Stimulated activated CD8-positive, alpha-beta memory T cell treated with anti-CD3 and anti-CD28 coated beads, Interleukin-4, amount 100 ng/mL, for 24 hours (primary cell): ENCODE measurements at regions not wholly inside any gene's neighbourhood (a gene's known extent, or its start where the extent isn't known, plus 50 kb on each side); places are given as distances from the start of the nearest gene placed in this dataset.

Experiments used
- DNase-seq: peaks from one replicate; pipeline ENCODE4 v3.0.0-alpha.2; 2020; ENCODE audit warnings: low read depth

DNA sequence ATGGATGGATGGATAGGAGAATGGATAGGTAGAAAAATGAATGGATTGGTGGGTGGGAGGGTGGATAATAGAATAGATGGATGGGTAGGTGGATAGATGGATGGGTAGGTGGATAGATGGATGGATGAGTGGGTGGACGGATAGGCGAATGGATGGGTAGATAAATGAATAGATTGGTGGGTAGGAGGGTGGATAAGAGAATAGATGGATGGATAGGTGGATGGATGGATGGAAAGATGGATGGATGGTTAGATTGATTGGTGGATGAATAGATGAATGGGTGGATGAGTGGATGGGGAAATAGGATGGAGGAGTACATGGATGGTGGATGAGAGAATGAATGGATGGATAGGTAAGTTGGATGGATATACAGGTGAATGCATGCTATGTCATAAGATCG is 110.5 kb downstream of the CEBPB start:
- DNase-seq = no peak

DNA sequence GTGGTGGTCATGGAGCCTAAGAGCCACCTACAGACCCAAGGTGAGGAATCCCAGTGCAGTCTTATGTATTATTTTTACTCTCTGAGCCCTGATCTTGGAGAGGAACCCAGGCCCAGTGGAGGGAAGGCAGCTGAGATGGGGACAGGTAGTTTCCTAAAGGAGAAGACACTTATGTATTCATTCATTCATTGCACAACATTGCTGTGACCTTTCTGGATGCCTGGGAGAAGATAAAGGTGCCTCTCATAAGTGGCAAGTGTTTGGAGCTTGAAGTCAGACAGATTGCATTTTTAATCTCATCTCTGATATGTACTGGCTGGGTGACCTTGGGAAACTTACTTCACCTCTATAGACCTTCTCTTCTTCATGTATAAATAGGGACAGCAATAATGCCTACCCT is 111.1 kb downstream of the CEBPB start:
- DNase-seq = no peak

DNA sequence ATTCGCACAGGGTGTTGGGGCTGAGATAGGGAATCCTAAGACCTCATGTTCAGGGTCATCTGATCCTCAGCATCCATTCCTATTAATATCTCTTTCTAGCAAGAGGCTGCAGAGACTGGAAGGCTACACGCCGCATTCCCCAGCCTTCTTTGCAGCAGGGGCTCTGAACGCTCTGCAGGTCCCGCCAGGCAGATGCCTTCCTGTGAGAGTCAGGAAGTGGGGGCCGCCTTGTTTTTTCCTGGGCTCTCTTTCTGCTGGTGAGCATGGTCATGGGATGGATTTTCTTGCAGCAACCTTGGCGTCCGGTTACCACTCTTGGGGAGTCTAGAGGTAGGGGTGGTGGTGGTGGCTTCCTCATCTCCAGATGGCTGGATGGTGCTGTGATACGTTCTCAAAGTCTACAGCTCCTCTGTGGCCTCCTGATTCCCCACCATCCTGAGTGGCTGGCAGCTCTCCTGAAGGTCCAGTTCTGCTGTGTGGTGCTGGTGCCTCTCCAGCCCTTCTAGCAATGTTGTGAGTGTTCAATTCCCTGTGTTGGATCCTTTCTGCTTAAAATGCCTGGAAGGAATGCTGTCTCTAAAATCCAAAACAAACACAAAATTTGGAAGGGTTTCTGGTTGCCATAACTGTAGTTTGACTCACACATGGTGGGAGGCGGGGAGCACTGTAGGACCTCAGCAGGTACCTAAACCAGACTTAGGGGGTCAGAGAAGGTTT is 111.9 kb downstream of the CEBPB start:
- DNase-seq = no peak

DNA sequence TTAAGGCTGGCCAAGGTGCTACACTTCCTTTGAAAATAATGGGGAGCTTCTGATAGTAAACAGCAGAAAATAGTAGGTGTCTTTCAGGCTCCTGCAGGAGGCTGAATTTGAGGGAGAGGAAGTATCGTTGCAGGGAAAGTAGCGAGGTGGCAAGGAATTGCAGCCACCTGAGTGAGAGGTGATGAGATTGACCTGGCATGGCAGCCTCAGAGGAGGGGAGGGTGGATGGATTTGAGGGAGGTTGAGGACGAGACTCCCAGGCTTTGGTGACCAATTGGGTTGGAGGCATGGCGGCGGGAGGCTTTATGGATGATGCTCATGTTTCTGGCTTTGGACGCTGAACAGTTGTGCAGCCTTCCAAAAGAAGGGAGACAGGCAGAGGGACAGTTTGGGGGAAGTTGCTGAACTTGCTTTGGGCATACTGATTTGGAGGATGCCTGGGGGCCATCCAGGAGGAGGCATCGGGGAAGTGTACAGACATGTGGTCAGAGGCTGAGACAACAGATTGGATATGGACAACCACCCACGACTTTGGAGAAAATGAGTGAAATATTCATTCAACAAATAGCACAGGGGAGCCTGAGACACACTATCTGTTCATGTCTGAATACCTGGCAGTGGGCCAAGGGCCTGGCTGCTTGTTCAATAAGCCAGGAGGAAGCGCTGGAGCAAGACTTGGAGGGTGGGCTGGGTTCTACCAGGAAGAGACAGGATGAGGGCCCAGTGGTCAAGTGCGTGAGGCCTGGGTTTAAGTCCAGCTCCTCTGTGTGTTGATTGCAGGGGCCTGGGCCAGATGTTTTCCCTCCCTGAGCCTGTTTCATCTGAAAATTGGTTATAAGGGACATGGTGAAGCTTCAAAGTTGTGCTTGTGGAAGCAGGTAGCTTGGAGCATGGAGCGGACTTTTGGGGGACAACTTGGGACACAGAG is 113.2 kb downstream of the CEBPB start:
- no peak for DNase-seq

DNA sequence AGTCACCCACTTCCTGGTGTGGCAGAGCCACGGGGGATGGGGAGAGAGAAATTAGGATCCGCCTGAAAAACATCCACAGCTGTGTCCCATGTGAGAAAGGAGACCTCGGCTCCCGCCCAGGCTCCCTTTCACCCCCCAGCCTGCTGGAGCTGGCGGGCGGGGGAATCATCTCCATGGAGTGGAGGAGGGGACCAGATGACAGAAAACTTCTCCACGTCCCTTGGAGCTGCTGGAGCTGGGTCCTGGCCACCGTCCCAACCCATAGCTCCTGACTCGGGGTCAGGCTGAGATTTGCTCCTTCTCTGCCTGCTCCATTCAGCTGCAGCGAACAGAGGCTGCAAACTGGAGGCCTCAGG is 113.8 kb downstream of the CEBPB start:
- DNase-seq = no peak

DNA sequence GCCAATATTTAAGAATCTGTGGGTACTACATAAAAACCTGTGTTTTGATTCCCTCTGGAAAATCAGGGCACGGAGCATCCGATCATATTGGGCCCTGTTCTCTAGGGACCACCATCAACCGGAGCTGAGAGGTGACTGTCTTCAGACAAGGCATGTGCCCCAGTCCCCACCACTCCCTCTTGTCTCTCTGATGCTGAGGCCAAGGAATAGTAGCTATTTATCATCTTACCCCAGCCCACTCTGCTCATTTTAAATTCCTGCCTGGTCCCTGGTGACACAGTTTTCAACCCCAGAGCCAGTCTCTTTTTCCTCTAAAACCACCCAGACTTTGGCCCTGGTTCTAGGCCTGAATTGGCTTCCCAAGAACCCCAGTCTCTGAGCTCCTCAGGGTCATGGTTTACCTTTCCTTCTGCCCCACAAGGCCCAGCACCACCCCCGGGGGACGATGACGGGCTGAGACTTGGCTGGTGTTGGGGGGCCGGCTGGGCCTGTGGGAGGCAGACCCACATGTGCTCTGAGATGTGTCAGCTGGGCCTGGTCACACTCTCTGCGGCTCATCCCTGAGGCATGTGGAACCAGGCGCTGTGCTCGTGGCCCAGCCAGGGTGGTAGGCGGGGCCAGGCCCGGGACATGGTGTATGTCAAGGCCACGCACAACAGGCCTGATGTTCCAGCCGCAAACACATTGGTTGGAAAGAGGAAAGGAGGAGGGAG is 114.4 kb downstream of the CEBPB start:
- no peak for DNase-seq

DNA sequence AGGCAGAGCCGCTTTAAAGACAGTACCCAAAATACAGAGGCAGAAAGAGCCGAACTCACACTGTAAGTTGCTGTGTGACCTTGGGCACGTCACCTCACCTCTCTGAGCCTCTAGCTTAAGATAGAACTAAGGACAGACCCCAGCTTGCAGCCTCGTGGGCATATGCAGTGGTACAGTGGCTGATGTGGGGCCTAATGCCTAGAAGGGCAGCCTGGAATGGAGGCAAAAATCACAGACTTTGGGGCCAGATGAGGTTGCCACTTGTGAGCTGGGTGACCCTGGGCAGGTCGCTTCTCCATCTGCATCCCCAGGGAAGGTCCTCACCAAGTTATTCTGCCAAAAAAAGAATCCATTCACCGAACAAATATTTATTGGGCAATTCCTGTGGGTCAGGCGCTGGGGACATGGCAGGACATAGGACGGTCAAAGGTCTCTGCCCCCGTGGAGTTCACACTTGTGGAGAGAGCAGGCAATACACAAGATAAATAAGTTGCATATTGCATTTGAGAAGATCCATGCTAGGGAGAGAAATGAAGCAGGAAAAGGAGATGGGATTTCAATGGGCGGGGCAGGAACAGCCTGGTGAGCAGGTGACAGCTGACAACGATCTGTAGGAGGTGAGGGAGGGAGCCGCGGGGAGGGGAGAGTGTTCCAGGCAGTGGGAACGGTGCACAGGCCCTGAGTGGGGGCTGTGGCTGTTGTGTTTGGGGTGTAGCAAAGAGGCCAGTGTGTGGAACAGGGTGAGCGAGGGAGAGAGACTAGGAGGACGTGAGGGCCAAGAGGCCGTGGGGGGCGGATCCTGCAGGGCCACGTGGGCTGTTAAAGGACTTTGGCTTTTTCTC is 115.2 kb downstream of the CEBPB start:
- DNase-seq = no peak

DNA sequence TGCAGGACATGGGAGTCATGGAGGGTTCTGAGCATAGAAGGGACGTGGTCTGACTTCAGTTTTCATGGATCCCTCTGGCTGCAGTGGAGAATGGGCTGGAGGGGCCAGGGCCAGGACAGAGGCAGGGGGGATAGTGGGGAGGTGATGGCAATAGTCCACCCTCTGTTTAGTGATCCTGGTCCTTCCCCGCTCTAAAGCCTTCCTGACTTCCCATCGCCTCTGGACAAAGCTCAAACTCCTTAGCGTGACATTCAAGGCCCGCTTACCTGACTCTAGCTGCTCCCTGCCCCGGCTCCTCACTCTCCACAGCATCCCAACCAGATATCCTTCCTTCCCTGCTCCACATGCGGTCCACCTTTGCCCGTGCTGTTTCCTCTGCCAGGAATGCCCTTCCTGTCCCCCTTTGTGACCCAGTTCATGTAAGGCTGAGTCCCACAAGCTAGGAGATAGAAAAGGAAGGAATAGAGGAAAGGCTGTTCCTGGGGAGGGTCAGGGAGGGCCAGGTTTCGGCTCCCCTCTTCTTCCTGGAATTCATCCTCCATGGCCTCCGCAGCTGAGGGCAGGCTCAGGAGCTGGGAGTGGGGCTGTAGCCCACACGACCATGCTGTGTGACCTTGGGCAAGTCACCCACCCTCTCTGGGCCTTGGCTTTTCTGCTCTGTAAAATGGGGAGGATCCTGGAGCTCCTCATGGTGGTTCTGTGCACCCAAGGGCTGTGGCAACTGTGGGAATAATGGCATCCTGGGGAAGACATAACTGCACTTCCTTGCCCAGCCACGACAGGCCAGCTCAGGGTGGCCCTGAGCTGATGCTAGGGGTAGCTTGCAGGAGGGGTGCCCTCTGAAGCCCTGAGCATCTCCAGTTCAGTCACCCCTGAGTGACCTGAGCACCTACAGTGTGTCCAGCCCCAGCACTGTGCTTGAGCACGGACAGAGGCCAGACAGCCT is 116.1 kb downstream of the CEBPB start:
- no peak for DNase-seq

DNA sequence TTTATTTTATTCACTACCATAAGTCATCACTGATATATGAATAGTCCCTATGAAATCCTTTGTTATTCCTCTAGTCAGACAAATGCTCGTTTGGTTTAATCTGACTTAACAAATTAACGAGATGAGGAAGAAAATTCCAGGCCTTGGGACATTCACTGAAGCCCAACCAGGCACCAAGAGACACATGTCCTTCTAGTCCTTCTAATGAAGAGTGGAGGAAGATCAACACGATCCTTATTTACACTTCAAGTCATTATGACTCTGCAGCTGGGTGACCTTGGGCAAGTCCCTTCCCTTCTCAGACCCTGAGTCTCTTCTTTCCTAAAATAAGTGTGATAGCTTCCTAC is 117.5 kb downstream of the CEBPB start:
- no peak for DNase-seq

DNA sequence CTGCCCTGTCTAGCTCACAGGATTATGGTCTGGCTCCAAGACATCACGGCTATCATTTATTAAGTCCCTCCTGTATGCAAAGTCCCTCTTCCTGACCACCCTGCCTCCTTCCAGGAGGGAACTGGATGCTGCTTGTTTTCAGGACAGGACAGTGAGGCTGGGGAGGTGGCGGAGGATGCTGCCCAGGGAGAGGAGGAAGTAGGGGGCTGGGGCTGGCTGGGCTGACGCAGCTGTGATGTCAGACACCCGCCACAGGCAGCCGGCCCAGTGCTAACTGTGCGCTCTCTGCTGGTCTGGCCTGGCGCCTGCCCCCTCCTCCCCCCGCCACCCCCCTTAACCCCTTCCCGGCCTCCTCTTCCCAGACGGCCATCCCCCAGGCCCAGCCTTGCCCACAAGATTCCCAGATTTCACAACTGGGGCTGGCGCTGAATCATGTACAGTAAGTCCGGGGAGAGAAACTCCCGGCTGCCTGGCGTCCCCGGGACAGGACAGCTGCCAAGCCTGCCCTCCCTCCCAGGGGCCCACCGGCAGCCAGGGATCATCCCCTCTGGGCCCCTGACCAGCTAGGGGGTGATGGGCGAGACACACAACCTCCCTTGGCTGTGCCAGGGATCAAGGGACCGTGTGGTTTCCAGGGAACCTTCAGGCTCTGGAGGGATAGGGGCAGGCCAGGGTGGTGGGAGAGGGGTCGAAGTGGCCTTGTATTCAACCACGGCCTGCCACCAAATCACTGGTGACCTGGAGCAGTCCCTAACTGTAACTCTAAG is 118.1 kb downstream of the CEBPB start:
- no peak for DNase-seq

DNA sequence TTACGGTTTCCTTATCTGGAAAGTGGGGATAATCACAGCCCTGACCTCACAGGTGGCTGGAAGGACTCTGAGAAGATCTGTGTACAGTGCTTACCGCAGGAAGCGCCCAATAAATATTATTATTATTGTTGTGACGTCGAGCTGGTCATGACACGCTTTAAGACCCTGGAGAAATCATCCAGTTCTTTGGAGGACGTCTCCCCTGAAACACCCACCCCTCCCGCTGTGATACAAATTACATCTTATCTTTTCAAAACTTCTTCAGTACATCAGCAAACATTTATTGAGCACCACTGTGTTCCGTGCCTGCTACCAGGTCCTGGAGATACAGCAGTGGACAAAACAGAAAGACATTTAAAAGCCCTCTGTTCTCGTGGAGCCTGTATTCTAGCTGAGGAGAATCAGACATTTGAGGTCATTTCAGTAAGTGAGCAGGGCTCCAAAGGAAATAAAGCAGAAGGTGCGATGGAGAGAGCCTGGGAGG is 118.7 kb downstream of the CEBPB start:
- DNase-seq = no peak

DNA sequence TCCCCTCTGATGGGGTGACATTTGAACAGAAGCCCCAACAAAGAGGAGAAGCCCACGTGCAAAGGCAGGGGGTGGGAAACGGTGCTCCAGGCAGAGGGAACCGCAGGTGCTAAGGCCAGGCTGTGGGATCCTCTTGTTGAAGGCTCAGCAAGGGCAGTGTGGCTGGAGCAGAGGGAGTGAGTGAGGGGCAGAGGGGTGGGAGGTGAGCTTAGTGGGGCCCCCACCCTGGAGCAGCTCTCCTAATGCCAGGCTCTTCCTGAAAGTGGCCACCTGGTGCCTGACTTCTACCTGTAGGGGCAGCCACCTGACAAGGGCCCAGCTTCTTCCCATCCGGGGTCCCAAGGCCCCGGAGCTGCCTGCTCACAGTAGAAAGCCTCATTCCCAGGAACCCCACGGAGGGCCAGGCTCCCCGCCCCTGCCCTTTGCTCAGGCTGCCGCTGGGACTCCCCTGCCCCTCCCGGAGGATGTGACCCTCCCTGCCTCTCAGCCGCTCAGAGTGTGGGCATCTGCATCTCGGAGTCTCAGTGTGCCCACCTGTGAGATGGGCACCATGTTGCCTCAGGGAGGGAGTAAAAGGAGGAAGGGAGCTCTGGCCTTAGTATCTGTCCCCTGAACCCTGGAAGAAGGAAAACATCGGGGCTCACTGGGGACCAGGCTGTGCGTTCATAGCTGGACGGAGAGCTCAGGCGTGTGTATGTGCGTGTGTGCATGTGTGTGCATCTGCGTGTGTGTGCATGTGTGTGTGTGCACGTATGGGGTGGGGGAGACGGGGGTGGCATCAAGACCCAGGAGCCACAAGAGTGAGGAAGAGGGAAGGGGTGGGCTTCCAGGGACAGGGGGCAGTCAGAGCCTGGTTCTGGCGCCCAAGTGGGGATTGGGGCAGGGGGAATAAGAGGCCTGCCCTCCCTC is 119.4 kb downstream of the CEBPB start:
- DNase-seq = no peak

DNA sequence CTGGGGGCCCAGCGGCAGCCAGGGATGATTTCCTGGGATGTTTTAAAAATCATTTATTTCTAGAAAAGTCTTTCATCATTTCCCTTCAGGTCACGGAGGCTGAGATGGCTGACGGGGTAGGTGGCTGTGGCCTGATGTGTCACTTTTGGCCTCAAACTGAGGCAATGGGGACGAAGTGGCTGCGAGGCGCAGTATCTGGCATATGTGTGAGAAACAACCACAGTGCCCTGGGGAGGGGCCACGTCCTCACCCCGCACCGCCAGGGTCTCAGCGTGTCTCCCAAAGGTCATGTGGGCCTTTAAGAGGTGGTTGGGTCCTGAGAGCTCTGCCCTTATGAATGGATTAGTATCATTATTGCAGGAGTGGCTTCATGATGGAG is 120.0 kb downstream of the CEBPB start:
- DNase-seq = no peak

DNA sequence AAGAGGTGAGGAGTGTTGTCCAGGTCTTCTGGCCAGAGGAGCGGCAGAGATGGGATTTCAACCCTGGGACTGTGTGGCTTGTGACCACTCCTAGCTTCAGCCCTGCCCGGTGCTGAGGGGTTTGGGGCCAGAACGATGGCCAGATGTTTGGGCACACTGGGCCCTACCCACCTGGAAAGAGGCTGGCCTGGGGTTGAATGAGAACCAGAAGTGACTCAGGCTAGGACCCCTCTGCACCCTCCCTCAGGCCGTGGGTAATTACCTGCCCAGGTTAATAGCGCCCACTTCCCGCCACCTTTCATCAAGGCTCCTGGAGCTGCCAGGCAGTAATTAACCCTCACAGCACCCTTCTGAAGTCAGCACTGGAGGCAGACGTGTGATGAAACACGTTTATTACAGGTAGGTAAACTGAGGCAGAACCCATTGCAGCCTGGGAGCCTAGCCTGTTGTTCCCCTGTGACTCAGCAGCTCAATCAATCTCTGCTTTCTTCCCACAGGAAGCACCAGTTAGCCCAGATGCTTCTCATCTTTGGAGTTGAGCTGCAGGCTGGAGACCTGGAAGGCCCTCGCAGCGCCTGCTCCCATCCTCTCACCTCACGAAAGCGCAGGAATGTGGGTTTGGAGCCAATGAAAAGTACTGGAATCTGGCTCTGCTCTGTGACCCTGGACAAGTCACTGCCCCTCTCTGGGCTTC is 120.8 kb downstream of the CEBPB start:
- DNase-seq = no peak

DNA sequence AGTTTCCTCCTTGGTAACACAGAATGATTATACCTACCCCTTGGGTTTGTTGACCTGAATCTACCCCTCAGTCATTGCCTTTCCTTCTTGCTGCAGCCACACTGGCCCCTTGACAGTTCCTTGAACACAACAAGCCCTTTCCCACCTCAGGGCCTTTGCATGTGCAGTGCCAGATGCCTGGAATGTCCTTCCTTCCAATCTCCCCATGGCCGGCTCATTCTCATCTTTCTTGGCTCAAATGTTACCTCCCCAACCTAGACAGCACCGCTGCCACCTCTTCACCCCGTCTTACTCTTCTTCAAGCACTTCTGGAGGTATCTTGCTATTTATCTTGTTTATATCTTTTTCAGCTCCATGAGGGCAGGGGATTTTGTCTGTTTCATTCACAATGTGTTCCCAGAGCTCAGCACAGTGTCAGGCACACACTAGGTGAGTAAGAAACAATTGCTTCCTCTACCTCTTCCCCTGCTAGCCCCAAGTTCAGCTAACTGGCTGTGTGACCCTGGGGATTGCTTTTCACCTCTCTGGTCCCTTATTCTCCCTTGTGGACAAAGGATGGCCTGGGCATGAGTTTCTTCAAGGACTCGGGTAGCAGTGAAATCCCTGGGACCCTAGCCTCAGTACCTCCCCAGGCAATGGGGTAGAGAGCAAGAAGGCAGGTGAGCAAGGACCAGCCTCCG is 121.5 kb downstream of the CEBPB start:
- DNase-seq = no peak

DNA sequence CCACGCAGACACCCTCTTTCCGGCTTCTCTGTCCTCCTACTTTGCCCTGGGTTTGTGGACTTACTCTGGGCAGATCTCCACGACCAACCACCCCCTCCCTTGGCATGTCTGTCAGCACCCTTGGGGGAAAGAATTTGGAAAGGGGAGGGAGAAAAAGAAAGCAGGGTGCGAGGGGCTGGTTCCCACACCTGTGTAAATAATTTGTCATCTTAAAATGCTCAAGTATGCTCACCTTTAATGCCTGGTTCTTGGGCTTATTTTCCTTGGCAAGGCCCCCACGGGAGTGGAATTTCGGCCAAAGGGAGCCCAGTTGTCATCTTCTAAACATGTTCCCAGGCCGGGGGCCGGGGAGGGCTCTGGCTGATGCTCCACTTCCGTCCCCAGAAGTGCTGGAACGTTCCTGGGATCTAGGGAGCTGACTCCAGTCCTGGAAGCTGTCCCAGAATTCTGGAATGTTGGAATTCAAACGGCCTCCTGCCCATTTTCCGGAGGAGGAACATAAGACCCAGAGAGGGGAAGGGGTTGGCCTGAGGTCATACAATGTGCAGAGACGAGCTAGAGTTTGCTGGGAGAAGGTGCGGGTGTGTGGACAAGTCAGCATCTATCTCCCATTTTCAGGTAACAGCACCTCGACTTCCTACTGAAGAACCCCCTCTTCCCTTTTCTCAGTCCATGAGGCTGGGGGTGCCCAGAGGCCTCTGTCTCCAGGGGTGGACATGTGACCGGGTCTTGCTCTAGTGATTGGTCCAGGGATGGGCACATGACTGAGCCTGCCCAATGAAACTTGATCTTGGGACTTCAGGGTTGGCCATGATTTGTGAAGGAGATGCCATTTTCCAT is 122.3 kb downstream of the CEBPB start:
- no peak for DNase-seq

DNA sequence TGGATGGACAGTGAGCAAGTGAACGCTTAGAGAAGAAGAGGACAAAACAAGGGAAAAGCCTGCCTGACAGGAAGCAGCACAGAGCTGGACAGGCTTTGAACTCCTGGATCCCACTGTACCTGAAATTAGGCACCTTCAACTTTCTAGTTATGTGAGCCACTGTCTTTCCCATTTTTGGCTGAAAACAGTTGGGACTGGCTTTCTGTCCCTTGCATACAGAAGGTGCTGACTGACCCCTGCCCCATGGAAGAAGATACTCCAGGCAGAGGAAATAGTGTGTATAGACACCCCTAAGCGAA is 122.8 kb downstream of the CEBPB start:
- DNase-seq = no peak
